Left lung (tissue), 4 donors: ENCODE measurements at regions not wholly inside any gene's neighbourhood (a gene's known extent, or its start where the extent isn't known, plus 50 kb on each side); places are given as distances from the start of the nearest gene placed in this dataset.
"Not testable (repeated sequence)": the region's sequence is repeated elsewhere in the genome, so short reads cannot be mapped to it uniquely, and the experiment has no call there.

Experiments
- ATAC-seq: fragments of 200-7000 bp; cut with Tn5 transposase; one replicate; pipeline ENCODE4 v1.9.1; 2020; ENCODE audit warnings: moderate library complexity
- DNase-seq, 4 donors: peaks; one replicate each; pipeline ENCODE4 v3.0.0-alpha.2; 2013 to 2020
- H3K27ac ChIP-seq, 2 donors: fragments of 200-600 bp; sonication (generic) in 1 of 2; one replicate each; pipeline versions ENCODE4 v1.5.0 to v1.8.0; 2020 to 2021
- H3K27me3 ChIP-seq, 2 donors: fragments of 200-600 bp; sonication (generic) in 1 of 2; one replicate each; pipeline versions ENCODE4 v1.5.0 to v1.8.0; 2020 to 2021
- H3K36me3 ChIP-seq, 2 donors: fragments of 200-600 bp; sonication (generic) in 1 of 2; one replicate each; pipeline versions ENCODE4 v1.5.0 to v1.8.0; 2020 to 2021
- H3K4me1 ChIP-seq, 2 donors: fragments of 200-600 bp; one replicate each; pipeline ENCODE4 v1.8.0; 2021
- H3K4me3 ChIP-seq, 2 donors: fragments of 200-600 bp; sonication (generic) in 1 of 2; one replicate each; pipeline versions ENCODE4 v1.5.0 to v1.8.0; 2020 to 2021; ENCODE audit warnings: mild to moderate bottlenecking in 1 of 2
- H3K9me3 ChIP-seq, 2 donors: fragments of 200-600 bp; sonication (generic) in 1 of 2; one replicate each; pipeline versions ENCODE4 v1.5.0 to v1.8.0; 2020 to 2021
- intact Hi-C, 2 donors: fragments of 100-400 bp; cut with DNase I; formaldehyde crosslinking; loops; one replicate each; pipeline versions ENCODE4 v1.11.2 to v1.14.2; 2022
- TF ChIP-seq, protein P1 (sequence below), 2 donors: fragments of 200-600 bp; sonication (generic) in 1 of 2; IDR thresholded peaks; one replicate each; pipeline versions ENCODE4 v1.5.0 to v1.8.0; 2021; ENCODE audit warnings: antibody characterized with exemption in 2 of 2
- donor health status: DM: no; HTN: yes; CAD: no.
- donor health status: DM: no; HTN: no; CAD: no.

DNA sequence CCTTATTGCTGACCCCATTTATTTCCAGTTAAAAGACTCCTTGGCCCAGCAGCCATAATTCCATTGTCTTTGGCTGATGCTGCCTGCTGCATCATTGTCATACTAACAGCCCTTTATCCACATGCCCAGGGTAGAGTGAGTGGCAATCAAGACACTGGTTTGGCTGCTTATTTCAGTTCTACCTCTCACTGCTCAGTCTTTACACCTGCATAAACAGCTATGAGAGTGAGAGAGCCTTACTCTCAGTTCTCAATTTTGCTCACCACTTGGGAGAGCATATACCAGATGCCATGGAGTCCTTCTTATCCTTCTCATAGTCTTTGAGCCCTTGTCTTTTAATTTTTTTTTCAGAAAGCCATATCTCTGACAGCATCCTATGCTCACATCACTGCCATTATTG lies 596.9 kb upstream of the CYLC2 start:
- H3K27ac ChIP-seq: no peak overlapping the region
- H3K4me3 ChIP-seq: no peak overlapping the region
- ATAC-seq (no peak), DNase-seq (no peak)
- H3K4me1 ChIP-seq: no peaks in the 10 kb centered on the region
- intact Hi-C loops: no loop called here
- H3K27me3 ChIP-seq: no peaks in the 10 kb centered on the region
- no peaks in the 10 kb centered on the region for H3K36me3 ChIP-seq
- TF ChIP-seq, protein P1, sequence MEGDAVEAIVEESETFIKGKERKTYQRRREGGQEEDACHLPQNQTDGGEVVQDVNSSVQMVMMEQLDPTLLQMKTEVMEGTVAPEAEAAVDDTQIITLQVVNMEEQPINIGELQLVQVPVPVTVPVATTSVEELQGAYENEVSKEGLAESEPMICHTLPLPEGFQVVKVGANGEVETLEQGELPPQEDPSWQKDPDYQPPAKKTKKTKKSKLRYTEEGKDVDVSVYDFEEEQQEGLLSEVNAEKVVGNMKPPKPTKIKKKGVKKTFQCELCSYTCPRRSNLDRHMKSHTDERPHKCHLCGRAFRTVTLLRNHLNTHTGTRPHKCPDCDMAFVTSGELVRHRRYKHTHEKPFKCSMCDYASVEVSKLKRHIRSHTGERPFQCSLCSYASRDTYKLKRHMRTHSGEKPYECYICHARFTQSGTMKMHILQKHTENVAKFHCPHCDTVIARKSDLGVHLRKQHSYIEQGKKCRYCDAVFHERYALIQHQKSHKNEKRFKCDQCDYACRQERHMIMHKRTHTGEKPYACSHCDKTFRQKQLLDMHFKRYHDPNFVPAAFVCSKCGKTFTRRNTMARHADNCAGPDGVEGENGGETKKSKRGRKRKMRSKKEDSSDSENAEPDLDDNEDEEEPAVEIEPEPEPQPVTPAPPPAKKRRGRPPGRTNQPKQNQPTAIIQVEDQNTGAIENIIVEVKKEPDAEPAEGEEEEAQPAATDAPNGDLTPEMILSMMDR (IDR thresholded peaks at IDR 0.05): no peak
- H3K9me3 ChIP-seq: no peaks in the 10 kb centered on the region

DNA sequence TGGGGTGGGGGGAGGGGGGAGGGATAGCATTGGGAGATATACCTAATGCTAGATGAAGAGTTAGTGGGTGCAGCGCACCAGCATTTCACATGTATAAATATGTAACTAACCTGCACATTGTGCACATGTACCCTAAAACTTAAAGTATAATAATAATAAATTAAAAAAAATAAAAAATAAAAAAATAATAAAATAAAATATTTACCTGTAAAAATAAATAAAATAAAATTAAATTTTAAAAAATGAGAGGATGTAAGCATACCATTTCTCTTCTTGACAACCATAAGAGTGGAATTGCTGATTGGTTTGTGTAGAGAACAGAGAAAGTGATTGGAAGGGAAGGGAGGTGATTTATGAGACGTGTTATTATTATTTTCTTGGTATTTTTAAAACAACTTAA lies 609.5 kb upstream of the CYLC2 start:
- intact Hi-C loops, ATAC-seq: not testable (repeated sequence)

DNA sequence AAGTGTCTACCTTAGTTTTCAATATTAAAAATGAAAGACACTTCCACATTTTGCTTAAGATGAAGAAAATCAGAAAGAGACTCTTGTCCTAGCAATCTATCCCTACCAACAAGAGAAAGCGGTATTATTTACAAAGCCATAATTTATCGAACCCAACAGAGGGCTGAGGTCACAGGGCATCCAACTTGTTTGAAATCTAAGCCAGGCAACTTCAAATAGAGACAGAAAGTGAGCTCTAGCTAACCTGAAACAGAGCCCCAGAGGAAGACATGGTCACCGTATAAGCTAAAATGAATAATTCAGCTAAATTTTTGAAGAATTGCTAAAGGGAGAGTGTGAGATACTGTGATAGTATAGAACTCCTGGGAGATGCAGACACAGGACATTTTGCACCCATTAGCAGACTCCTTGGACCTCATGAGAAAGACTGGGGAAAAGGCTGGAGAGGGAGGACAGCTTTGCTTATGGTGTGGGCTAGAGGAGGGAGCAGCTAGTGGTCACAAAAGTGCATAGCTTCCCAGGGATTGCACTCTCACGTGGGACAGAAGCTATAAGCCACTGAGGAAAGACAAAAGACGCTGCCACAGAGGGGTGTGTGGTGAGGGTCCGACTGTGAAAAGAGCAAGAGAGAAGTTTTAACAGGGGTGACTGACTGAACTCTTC lies 624.2 kb upstream of the GRIN3A start:
- no peak for DNase-seq

More for the DNA sequence above, 609.5 kb upstream of the CYLC2 start:
- not testable (repeated sequence) for H3K4me3 ChIP-seq, H3K27me3 ChIP-seq, H3K9me3 ChIP-seq, H3K36me3 ChIP-seq, DNase-seq, H3K4me1 ChIP-seq, H3K27ac ChIP-seq

DNA sequence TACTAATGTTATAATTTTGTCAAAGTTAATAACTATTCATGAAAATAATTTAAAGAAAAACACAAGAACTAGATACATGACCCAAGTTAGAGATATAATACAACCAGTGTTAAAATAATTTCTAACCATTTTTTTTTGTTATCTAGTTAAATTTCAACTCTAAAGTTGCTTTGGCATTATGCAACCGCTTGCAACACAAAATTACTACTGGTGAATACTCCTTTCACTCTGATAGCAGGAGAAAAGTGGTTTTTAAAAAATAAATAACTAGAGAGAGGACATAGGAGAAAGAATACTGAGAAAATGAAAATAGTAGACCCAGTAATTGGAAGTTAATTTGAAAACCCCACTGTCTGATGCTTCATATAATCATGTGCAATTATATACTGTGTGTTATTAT lies 622.4 kb upstream of the GRIN3A start:
- no peaks in the 10 kb centered on the region for H3K36me3 ChIP-seq
- no peak overlapping the region for H3K4me3 ChIP-seq
- H3K27me3 ChIP-seq: no peaks in the 10 kb centered on the region
- no peaks in the 10 kb centered on the region for H3K4me1 ChIP-seq
- no peak for DNase-seq
- TF ChIP-seq, protein P1 (IDR thresholded peaks at IDR 0.05): no peak
- H3K9me3 ChIP-seq: peaks cover 0 to 9% of the 10 kb centered on the region in 2 donors
- H3K27ac ChIP-seq: no peak overlapping the region
- intact Hi-C loops: no loop called here
- ATAC-seq: no peak

More for the DNA sequence above, 624.2 kb upstream of the GRIN3A start:
- Histone ChIP-seq H3K4me1 (no peaks in the 10 kb centered on the region), H3K9me3 (no peaks in the 10 kb centered on the region), H3K27ac (no peak overlapping the region), H3K4me3 (no peak overlapping the region), H3K36me3 (no peaks in the 10 kb centered on the region), H3K27me3 (no peaks in the 10 kb centered on the region)
- ATAC-seq: no peak
- TF ChIP-seq, protein P1 (IDR thresholded peaks at IDR 0.05): no peak
- intact Hi-C loops: no loop called here

GRCh38 chr9:102355982-102356381 lies 617.5 kb upstream of the GRIN3A start:
- Histone ChIP-seq H3K36me3 (no peaks in the 10 kb centered on the region), H3K27ac (no peak overlapping the region), H3K4me1 (no peaks in the 10 kb centered on the region), H3K4me3 (no peak overlapping the region), H3K27me3 (no peaks in the 10 kb centered on the region), H3K9me3 (peaks cover 0 to 16% of the 10 kb centered on the region in 2 donors)
- intact Hi-C loops: no loop called here
- DNase-seq (no peak), ATAC-seq (no peak)
- TF ChIP-seq, protein P1 (IDR thresholded peaks at IDR 0.05): no peak

- DNase-seq: no peak
- Histone ChIP-seq H3K27ac (no peak overlapping the region), H3K4me3 (no peak overlapping the region), H3K4me1 (no peaks in the 10 kb centered on the region), H3K36me3 (no peaks in the 10 kb centered on the region), H3K9me3 (peaks cover 0 to 16% of the 10 kb centered on the region in 2 donors), H3K27me3 (no peaks in the 10 kb centered on the region)
- ATAC-seq: no peak
- TF ChIP-seq, protein P1 (IDR thresholded peaks at IDR 0.05): no peak
- intact Hi-C loops: no loop called here
Measured at GRCh38 chr9:102354041-102354440, 615.6 kb upstream of the GRIN3A start.

- ATAC-seq, H3K4me1 ChIP-seq, H3K27ac ChIP-seq, H3K36me3 ChIP-seq, H3K27me3 ChIP-seq, intact Hi-C loops, H3K4me3 ChIP-seq: not testable (repeated sequence)
- peaks cover 0 to 22% of the 10 kb centered on the region in 2 donors for H3K9me3 ChIP-seq
- peak in 1 of 4 donors; percentile 33 for DNase-seq
Measured at GRCh38 chr9:102337471-102337870, 599.0 kb upstream of the GRIN3A start.
